ENCODE measurements at regions not wholly inside any gene's neighbourhood (a gene's known extent, or its start where the extent isn't known, plus 50 kb on each side); places are given as distances from the start of the nearest gene placed in this dataset.

- Histone ChIP-seq H3K9me3 (ENCODE audit: low read length) (no peaks in the 10 kb centered on the region), H3K27ac (ENCODE audit: low read length) (no peak overlapping the region), H3K4me2 (ENCODE audit: low read length) (no peak overlapping the region), H3K4me3 (ENCODE audit: low read length) (no peak overlapping the region), H3K79me2 (replicated peaks; ENCODE audit: insufficient read depth, low read length) (no peaks in the 10 kb centered on the region), H3F3A (ENCODE audit: insufficient read depth, low read length, poor library complexity, severe bottlenecking) (no peaks in the 10 kb centered on the region), H3K36me3 (ENCODE audit: insufficient read depth, low read length) (no peaks in the 10 kb centered on the region), H2AFZ (ENCODE audit: low read depth, low read length) (no peak overlapping the region), H4K20me1 (ENCODE audit: insufficient read depth) (no peaks in the 10 kb centered on the region), H3K9ac (ENCODE audit: low read length) (no peak overlapping the region), H3K27me3 (ENCODE audit: insufficient read depth, low read depth, low read length) (no peaks in the 10 kb centered on the region), H3K9me2 (ENCODE audit: insufficient read depth, low read length) (no peaks in the 10 kb centered on the region)
- no peak for TF ChIP-seq POLR2AphosphoS5 (IDR thresholded peaks at IDR 0.05)
- no peak for TF ChIP-seq CTCF (IDR thresholded peaks at IDR 0.05; ENCODE audit: poor library complexity, severe bottlenecking)
- no peak for TF ChIP-seq SMC3 (conservative IDR thresholded peaks at IDR 0.05; ENCODE audit: poor library complexity)
- TF ChIP-seq TAF1 (IDR thresholded peaks at IDR 0.05; ENCODE audit: low read depth), result no peak
- TF ChIP-seq RAD21 (conservative IDR thresholded peaks at IDR 0.05), result no peak
- TF ChIP-seq EZH2 (IDR thresholded peaks at IDR 0.05; ENCODE audit: borderline replicate concordance, insufficient read depth, low read length, poor library complexity, severe bottlenecking), result no peak
- no peak for TF ChIP-seq EP300 (conservative IDR thresholded peaks at IDR 0.05; ENCODE audit: poor library complexity, severe bottlenecking)
- no peak for TF ChIP-seq REST (IDR thresholded peaks at IDR 0.05; ENCODE audit: borderline replicate concordance)
- no peak for TF ChIP-seq MXI1 (conservative IDR thresholded peaks at IDR 0.05; ENCODE audit: poor library complexity, severe bottlenecking)
Measured at GRCh38 chr6:121837545-121838229, 402.2 kb downstream of the GJA1 start.

GRCh38 chr6:121838842-121839241, 403.4 kb downstream of the GJA1 start:
- Histone ChIP-seq H3K79me2 (replicated peaks; ENCODE audit: insufficient read depth, low read length) (no peaks in the 10 kb centered on the region), H3K36me3 (ENCODE audit: insufficient read depth, low read length) (no peaks in the 10 kb centered on the region), H3F3A (ENCODE audit: insufficient read depth, low read length, poor library complexity, severe bottlenecking) (no peaks in the 10 kb centered on the region), H3K4me2 (ENCODE audit: low read length) (no peak overlapping the region), H3K9me2 (ENCODE audit: insufficient read depth, low read length) (no peaks in the 10 kb centered on the region), H2AFZ (ENCODE audit: low read depth, low read length) (no peak overlapping the region), H3K27me3 (ENCODE audit: insufficient read depth, low read depth, low read length) (no peaks in the 10 kb centered on the region), H3K27ac (ENCODE audit: low read length) (no peak overlapping the region), H4K20me1 (ENCODE audit: insufficient read depth) (no peaks in the 10 kb centered on the region), H3K9ac (ENCODE audit: low read length) (no peak overlapping the region), H3K9me3 (ENCODE audit: low read length) (no peaks in the 10 kb centered on the region), H3K4me3 (ENCODE audit: low read length) (no peak overlapping the region)
- no peak for TF ChIP-seq EP300 (conservative IDR thresholded peaks at IDR 0.05; ENCODE audit: poor library complexity, severe bottlenecking)
- no peak for TF ChIP-seq MXI1 (conservative IDR thresholded peaks at IDR 0.05; ENCODE audit: poor library complexity, severe bottlenecking)
- no peak for TF ChIP-seq POLR2AphosphoS5 (IDR thresholded peaks at IDR 0.05)
- TF ChIP-seq SMC3 (conservative IDR thresholded peaks at IDR 0.05; ENCODE audit: poor library complexity), result no peak
- no peak for TF ChIP-seq REST (IDR thresholded peaks at IDR 0.05; ENCODE audit: borderline replicate concordance)
- no peak for TF ChIP-seq TAF1 (IDR thresholded peaks at IDR 0.05; ENCODE audit: low read depth)
- no peak for TF ChIP-seq RAD21 (conservative IDR thresholded peaks at IDR 0.05)
